ENCODE measurements at regions not wholly inside any gene's neighbourhood (a gene's known extent, or its start where the extent isn't known, plus 50 kb on each side); places are given as distances from the start of the nearest gene placed in this dataset.

DNA sequence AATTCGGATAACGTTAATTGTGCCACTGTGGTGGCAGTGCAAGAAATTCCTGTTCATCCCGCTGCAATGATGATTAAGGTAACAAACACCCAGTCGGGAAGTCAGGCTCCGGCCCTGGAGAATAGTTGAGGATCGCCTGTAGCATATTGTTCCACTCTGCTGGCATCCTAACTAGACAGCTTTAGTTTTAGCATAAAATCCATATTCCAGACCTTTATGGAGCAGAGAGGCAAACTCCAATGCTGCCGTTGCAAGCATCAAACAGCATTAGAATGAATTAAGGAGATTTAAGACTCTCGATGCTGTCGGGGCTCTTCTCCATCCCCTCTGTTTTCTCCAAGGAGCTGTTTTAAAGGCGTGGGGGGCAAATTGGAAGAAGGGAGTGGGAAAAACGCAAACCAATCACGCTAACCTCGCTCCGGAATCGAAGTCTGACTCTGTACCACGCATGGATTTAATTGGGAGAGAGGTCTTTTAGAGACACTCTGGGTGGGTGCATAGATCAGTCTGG is 660.4 kb downstream of the VRK1 start:
- no peak for DNase-seq

- no peak for DNase-seq
Measured at GRCh38 chr14:97458255-97458654, 661.1 kb downstream of the VRK1 start.

DNA sequence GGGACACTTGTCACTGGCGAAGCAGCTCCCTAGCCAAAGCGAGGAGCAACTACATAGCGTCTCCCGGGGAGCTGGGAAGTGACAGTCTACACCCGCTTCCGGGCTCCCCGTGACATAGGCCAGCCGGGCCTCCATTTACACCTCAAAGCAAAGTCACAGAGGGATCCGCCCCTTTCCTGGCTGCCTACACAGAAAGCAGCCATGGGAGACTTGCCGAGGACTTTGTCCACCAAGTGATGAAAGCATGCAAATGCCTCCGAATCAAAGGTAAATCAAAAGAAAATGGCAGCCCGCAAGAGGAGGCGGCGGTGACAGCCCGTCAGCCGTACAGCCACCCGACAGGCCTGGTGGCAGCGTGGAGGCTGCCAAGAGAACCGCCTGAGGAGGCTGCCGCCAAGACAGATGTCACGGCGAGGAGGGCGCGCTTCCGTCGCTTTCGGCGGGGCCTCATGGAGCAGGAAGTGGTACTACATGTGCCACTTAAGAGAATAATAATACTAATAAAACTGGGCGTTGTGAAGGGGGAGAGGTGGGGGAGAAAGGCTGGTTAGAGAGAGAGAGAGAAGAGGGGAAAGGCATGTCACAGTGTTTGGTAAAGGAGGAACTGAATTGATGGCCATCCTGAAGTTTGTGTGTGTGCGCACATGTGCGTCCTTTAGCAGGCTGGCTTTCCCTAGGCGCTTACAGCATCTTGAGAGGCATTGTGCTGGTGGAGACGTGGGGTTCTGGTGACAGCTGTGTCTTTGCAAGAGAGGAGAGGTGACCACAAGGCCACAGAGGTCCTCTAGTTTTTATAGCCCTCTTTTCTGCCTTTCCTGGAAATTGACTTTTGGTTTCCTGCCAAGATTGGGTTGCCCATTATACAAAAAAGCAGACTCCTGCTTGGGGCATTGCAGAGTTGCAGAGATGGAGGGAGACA is 661.7 kb downstream of the VRK1 start:
- no peak for DNase-seq

DNA sequence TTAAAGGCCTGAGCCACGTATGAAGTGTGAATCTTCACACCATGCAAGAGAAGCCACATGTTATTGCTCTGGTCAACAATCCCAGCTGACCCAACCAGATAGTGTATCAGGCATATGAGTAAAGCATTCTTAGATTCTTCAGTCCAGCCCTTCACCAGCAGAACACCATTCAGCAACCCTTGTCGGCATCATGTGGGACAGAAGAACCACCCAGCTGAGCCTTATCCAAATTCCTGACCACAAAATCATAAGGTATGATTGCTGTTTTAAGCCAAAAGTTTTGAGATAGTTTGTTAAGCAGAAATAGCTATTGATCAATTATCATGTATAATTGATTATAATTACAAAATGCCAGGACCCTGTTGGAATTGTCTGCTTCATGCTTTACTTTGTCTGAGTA is 664.9 kb downstream of the VRK1 start:
- no peak for DNase-seq

DNA sequence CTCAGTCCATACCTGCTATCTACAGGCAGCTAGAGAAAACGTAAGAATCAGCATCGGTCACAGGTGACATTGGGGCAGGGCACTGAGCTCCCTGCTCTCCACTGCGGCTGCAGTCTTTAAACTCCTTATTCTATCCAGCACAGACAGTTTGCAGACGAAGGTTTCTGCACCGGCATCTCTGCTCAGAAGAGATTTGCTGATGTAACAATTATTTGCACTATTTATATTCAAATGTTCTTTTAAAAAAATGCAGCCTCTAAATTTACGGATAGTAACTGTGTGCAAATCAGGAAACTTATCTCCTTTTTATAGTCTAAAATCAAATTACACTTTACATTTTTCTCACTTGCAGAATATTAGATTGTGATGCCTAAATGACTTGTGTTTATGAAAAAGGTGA is 671.0 kb downstream of the VRK1 start:
- DNase-seq = no peak

GRCh38 chr14:97477353-97477752 is 680.2 kb downstream of the VRK1 start:
- DNase-seq = no peak

DNA sequence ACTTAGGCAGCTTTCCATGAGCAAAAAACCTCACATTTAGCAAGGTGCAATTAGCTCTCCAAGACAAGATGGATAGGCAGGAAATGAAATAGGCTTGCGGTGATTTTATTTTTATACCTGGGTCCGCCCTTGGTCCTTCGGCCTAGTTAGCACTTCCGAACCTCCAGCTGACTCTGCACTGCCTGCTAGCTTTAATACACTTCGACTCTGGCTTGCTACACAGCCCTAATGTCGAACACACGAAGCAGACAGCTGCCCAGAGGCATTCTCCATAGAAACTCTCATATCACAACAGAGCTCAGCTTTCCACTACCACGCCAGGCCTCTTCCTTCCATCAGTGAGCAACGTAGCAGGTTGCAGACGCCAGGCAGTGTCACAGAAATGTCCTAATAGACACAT is 688.0 kb downstream of the VRK1 start:
- no peak for DNase-seq

DNA sequence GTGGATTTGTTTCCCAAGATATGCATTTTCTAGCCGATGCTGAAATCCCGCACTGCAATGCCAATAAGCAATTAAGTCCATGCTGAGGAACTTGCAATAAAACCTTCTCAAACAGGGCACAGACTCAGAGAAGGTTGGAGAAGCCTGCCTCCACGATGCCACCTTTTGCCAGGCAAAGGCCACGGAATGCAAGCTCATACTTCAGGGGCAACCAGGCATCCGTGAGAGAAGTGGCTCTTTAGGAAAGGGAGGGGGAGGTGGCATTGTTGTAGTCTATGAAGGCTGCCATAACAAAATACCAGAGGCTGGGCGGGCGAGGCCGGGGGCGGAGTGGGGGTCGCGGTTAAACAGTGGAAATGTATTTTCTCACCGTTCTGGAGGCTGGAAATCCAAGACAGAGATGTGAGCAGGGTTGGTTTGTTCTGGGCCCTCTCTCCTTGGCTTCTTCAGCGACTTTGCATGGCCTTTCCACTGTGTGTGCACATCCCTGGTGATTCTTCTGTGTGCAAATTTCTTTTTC is 689.5 kb downstream of the VRK1 start:
- DNase-seq = no peak

- DNase-seq = no peak
Measured at GRCh38 chr14:97489750-97490149, 692.6 kb downstream of the VRK1 start.

GRCh38 chr14:97490521-97491070 is 693.4 kb downstream of the VRK1 start:
- DNase-seq = no peak

GRCh38 chr14:97491697-97492096 is 694.5 kb downstream of the VRK1 start:
- no peak for DNase-seq

DNA sequence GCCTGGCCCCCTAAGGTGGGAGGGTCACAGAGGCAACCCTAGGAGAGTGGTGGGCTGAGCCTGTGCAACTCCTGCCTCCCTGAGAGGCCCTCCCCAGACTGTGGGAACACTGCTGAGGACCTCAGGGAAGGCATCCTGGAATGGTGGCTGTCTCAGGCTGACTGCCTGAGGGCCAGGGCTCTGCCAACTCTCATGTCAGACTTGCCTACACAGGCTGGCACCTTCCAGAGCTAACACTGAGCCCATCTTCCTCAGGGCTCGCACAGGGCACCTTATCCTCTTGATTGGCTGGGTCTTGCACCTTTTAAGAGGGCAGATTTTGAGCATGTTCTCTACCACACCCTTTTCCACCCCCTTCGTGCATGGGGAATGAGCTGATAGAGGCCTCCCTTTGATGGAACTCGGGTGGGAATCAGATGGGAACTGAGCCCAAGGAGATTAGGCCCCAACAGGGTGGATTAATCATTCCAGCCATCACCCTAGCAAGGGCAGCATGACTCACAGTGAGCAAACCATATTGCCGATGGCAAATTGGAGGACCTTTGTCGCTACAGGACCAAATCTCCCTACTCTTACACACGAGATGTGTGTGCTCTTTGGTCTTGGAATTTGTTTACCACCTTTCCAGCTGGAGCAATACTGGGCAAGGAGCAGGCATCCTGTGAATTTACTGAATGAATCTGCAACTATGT is 702.8 kb downstream of the VRK1 start:
- DNase-seq = no peak

- no peak for DNase-seq
Measured at GRCh38 chr14:97506626-97507025, 709.4 kb downstream of the VRK1 start.

DNA sequence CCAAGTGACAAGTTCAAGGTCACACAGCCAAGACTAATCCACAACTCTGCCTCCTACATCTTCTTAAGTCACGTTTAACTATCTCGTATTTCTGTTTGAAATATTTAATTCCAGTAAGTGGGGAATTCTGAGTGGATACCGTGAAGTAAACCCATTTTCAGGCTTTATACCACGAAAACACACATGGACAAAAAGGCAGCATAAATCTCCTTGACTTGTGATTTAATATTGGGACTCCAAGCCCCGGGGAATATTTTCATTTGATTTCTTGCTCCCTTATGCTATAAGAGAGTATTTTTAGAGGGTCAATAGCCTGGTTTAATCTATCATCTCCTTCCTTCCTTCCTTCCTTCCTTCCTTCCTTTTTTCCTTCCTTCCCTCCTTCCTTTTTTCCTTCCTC is 716.7 kb downstream of the VRK1 start:
- no peak for DNase-seq

DNA sequence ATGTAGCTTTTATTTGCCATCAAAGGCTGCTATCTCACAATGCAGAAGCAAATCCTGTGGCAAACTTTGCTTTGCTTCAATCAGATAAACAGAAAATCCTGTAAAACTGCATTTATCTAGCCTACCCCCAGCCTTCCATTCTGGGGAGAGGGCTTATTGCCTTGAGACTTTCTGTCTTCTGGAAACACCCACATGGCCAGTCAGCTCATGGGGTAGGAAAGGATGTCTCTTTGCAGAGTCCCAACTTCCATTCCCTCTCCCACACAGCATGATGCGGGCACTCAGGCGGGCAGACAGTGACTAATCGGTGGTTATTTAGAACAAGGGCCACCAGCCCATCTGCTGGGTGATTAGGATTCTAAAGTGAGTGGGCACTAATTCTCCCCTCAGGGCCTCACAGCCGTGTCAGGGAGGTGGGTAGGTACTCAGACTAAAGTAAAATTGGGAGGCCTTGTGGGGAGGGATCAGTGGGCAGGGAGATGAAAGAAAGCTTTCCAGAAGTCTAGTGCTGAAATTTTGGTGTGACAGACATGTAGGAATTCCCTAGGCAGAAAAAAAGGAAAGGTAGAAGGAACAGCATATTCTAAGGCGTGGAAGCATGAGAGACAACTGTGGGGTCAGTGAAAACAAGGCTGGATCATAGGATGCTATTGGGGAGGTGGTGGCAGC is 720.5 kb downstream of the VRK1 start:
- DNase-seq = no peak

GRCh38 chr14:97523936-97524335 is 726.8 kb downstream of the VRK1 start:
- DNase-seq = no peak

DNA sequence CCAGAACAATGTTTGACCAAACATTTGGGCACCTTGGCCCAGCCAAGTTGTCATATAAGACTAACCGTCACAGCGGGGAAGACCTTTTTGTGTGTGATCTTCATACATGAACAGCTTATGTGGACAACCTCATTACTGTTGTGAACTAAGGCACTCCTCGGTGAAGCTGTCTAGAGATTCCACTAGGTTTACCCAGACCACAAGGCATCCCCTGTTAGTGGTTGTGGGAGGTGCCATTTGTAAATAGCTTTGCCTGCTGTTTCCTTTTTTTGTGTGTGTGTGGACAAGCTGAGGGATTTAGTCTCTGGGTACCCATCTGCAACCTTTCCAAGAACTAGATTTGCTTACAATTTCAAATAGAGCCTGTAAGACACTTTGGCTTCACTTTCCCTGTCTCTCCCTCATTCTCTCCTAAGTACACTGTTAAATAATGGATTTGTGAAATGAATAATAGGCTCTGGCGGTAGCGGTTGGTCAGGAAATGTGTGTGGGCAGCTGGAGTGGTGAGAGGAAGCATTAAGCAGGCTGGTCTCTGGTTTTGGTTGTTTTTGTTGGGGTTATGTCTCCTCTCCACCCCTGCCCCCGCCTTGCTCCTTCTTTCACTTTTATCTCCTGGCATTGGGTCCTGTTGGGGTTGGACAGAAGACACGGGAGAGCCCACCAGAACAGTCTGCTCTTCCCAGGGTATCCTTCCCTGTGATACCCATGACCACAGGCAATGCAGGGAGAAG is 727.6 kb downstream of the VRK1 start:
- DNase-seq = no peak

GRCh38 chr14:97527993-97528392 is 730.8 kb downstream of the VRK1 start:
- DNase-seq = no peak

GRCh38 chr14:97532052-97532451 is 734.9 kb downstream of the VRK1 start:
- no peak for DNase-seq

- no peak for DNase-seq
Measured at GRCh38 chr14:97536421-97536820, 739.2 kb downstream of the VRK1 start.

DNA sequence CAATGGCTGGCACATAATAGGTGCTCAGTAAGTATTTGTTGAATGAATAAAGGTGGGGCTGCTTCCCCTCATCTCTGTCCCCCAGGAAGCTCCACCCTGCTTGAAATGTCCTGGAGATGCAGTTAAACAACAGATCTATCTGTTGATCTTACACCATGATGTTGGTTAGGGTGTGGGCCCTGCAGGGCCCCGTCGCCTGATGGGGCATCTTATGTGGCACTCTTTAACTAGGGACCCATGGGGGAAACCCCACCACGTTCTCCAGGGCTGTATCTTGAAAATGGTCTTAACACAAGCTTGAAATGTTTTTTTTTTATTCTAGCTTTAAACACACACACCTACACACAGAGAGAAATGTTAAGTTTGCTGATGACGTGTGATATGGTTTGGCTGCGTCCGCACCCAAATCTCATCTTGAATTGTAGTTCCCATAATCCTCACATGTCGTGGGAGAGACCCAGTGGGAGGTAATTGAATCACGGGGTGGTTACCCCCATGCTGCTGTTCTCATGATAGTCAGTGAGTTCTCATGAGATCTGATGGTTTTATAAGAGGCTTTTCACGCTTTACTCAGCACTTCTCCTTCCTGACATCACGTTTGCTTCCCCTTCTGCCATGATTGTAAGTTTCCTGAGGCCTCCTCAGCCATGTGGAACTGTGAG is 741.7 kb downstream of the VRK1 start:
- no peak for DNase-seq

DNA sequence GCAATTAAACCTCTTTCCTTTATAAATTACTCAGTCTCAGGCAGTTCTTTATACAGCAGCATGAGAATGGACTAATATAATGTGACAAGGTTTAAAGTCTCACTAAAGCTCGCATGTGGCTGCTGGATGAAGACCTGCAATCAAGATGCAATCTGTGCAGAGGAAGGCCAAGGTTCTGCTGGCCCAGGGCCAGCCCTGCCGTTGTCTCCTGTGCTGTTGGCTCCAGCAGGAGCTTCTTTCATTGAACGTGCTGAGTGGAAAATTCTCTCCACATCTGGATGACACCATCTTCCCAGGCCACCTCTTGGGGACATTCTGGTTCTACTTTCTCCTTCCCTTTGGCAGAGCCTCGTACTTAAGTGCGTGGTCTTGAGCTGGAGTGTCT is 742.2 kb downstream of the VRK1 start:
- no peak for DNase-seq
